ENCODE measurements at regions not wholly inside any gene's neighbourhood (a gene's known extent, or its start where the extent isn't known, plus 50 kb on each side); places are given as distances from the start of the nearest gene placed in this dataset.
"Not testable (repeated sequence)": the region's sequence is repeated elsewhere in the genome, so short reads cannot be mapped to it uniquely, and the experiment has no call there.

GRCh38 chr12:56872366-56872765, 61.8 kb downstream of the SDR9C7 start:
- Mint-ChIP-seq H3K36me3 (ENCODE audit: low read depth) (no peaks in the 10 kb centered on the region), H3K4me3 (no peak overlapping the region), H3K9me3 (peaks cover 1% of the 10 kb centered on the region), H3K27ac (no peak overlapping the region), H3K27me3 (peaks cover 47% of the 10 kb centered on the region), H3K4me1 (ENCODE audit: low read depth) (no peaks in the 10 kb centered on the region)
- DNase-seq, result no peak

DNA sequence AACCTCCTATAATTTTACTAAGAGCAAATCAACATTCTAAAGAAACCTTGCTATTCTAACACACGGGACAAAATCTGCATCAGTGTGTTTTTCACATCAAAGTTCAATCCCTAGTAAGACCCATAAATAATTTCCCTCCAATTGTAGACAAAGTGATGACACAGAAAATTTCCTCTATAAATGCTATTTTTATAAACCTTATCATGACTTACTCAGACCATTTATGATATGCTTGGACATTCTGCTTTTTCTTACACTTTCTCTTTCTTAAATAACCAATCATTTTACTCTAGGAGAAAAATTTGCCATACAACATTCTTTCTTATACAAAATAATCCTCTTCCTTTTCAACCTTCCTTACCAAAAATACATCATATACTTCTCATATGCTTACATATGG, 67.0 kb downstream of the SDR9C7 start:
- Mint-ChIP-seq H3K9me3 (peaks cover 37% of the 10 kb centered on the region), H3K4me1 (ENCODE audit: low read depth) (no peaks in the 10 kb centered on the region), H3K36me3 (ENCODE audit: low read depth) (peaks cover 3% of the 10 kb centered on the region), H3K27me3 (peaks cover 28% of the 10 kb centered on the region), H3K27ac (no peak overlapping the region), H3K4me3 (no peak overlapping the region)
- no peak for DNase-seq

- H3K9me3 Mint-ChIP-seq, result peaks cover 40% of the 10 kb centered on the region
- H3K36me3 Mint-ChIP-seq (ENCODE audit: low read depth), result peaks cover 4% of the 10 kb centered on the region
- no peak overlapping the region for H3K4me3 Mint-ChIP-seq
- no peak for DNase-seq
- peaks cover 31% of the 10 kb centered on the region for H3K27me3 Mint-ChIP-seq
- H3K4me1 Mint-ChIP-seq (ENCODE audit: low read depth), result no peaks in the 10 kb centered on the region
- H3K27ac Mint-ChIP-seq, result no peak overlapping the region
Measured at GRCh38 chr12:56866493-56866892, 67.7 kb downstream of the SDR9C7 start.

DNA sequence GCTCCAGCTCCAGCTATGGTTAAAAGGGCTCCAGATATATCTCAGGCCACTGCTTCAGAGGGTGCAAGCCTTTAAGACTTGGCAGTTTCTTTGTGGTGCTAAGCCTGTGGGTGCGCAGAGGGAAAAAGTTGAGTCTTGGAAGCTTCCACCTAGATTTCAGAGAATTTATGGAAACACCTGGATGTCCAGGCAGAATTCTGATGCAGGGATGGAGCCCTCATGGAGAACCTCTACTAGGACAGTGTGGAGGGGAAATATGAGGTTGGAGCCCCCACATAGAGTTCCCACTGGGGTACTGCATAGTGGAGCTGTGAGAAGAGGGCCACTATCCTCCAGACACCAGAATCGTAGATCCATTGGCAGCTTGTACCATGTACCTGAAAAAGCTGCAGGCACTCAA, 69.9 kb downstream of the SDR9C7 start:
- H3K4me3 Mint-ChIP-seq, result no peak overlapping the region
- H3K9me3 Mint-ChIP-seq, result peaks cover 43% of the 10 kb centered on the region
- H3K36me3 Mint-ChIP-seq (ENCODE audit: low read depth), result peaks cover 6% of the 10 kb centered on the region
- H3K27ac Mint-ChIP-seq, result no peak overlapping the region
- no peaks in the 10 kb centered on the region for H3K4me1 Mint-ChIP-seq (ENCODE audit: low read depth)
- DNase-seq, result no peak
- peaks cover 29% of the 10 kb centered on the region for H3K27me3 Mint-ChIP-seq

GRCh38 chr12:56863789-56864188, 70.4 kb downstream of the SDR9C7 start:
- Mint-ChIP-seq H3K36me3 (ENCODE audit: low read depth) (peaks cover 6% of the 10 kb centered on the region), H3K4me3 (no peak overlapping the region), H3K27ac (no peak overlapping the region), H3K9me3 (peaks cover 43% of the 10 kb centered on the region), H3K27me3 (peaks cover 29% of the 10 kb centered on the region), H3K4me1 (ENCODE audit: low read depth) (no peaks in the 10 kb centered on the region)
- no peak for DNase-seq

DNA sequence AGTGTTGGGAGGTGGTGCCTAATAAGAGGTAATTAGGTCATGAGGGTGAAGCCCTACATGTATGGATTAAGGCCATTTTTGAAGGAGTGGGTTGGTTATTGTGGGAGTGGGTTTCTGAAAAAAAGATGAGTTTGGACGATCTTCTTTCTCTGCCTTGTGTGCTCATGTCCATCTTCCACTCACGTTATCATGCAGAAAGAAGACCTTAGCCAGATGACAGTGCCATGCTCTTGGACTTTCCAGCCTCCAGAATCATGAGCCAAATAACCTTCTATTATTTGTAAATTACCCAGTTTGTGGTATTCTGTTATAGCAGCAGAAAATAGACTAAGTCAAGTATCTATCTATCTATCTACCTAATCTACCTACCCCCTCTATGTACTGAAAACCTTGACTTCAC, 71.9 kb downstream of the SDR9C7 start:
- Mint-ChIP-seq H3K27ac (no peak overlapping the region), H3K27me3 (peaks cover 22% of the 10 kb centered on the region)
- no peak for DNase-seq

DNA sequence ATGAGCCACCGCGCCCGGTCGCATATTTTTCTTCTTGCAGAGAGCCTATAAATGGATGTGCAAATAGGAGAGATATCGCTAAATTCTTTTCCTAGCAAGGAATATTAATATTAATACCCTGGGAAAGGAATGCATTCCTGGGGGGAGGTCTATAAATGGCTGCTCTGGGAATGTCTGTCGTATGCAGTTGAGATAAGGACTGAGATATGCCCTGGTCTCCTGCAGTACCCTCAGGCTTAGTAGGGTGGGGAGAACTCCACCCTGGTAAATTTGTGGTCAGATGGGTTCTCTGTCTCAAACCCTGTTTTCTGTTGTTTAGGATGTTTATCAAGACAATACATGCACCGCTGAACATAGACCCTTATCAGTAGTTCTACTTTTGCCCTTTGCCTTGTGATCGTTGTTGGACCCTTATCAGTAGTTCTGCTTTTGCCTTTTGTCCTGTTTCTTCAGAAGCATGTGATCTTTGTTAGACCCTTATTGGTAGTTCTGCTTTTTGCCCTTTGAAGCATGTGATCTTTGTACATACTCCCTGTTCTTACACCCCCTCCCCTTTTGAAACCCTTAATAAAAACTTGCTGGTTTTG, 80.7 kb downstream of the SDR9C7 start:
- not testable (repeated sequence) for H3K36me3 Mint-ChIP-seq (ENCODE audit: low read depth); H3K4me3 Mint-ChIP-seq; H3K4me1 Mint-ChIP-seq (ENCODE audit: low read depth); DNase-seq; H3K27ac Mint-ChIP-seq
- Mint-ChIP-seq H3K9me3 (peaks cover 11% of the 10 kb centered on the region), H3K27me3 (peaks cover 25% of the 10 kb centered on the region)

More for the DNA sequence above, 71.9 kb downstream of the SDR9C7 start:
- H3K9me3 Mint-ChIP-seq, result peaks cover 40% of the 10 kb centered on the region
- peaks cover 6% of the 10 kb centered on the region for H3K36me3 Mint-ChIP-seq (ENCODE audit: low read depth)
- no peak overlapping the region for H3K4me3 Mint-ChIP-seq
- H3K4me1 Mint-ChIP-seq (ENCODE audit: low read depth), result no peaks in the 10 kb centered on the region

- H3K27me3 Mint-ChIP-seq, result peaks cover 15% of the 10 kb centered on the region
- peaks cover 11% of the 10 kb centered on the region for H3K9me3 Mint-ChIP-seq
Measured at GRCh38 chr12:56851462-56851861, 82.7 kb downstream of the SDR9C7 start.

DNA sequence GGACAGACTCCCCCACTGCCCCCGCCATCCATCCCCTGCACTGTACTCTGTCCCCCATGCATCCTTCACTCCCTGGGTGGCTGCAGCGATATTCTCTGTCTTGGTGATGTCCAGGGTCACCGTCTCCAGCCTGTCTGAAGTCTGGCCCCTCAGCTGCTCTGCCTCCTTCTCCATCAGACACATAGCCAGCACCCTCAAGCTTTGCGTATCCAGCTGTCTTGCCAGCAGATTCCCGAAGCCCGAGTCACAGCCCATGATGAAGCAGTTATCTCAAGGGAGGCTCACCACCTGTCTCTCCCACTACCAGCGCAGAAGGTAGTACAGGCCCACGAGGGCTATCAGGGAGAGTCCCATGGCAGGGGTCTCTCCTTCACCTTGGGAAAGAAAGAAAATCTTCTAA, 77.8 kb downstream of the HSD17B6 start:
- Mint-ChIP-seq H3K4me3 (no peak overlapping the region), H3K9me3 (no peaks in the 10 kb centered on the region), H3K4me1 (ENCODE audit: low read depth) (peaks cover 16% of the 10 kb centered on the region), H3K27ac (no peak overlapping the region), H3K36me3 (ENCODE audit: low read depth) (no peaks in the 10 kb centered on the region), H3K27me3 (no peaks in the 10 kb centered on the region)
- DNase-seq, result no peak

More at GRCh38 chr12:56851462-56851861, 82.7 kb downstream of the SDR9C7 start:
- H3K27ac Mint-ChIP-seq, result no peak overlapping the region
- H3K4me3 Mint-ChIP-seq, result no peak overlapping the region
- H3K36me3 Mint-ChIP-seq (ENCODE audit: low read depth), result no peaks in the 10 kb centered on the region
- DNase-seq, result no peak
- no peaks in the 10 kb centered on the region for H3K4me1 Mint-ChIP-seq (ENCODE audit: low read depth)

GRCh38 chr12:56839915-56840325, 76.8 kb downstream of the HSD17B6 start:
- DNase-seq, result peak; percentile 35
- Mint-ChIP-seq H3K36me3 (ENCODE audit: low read depth) (no peaks in the 10 kb centered on the region), H3K4me1 (ENCODE audit: low read depth) (peaks cover 16% of the 10 kb centered on the region), H3K4me3 (no peak overlapping the region), H3K27me3 (no peaks in the 10 kb centered on the region), H3K9me3 (no peaks in the 10 kb centered on the region), H3K27ac (no peak overlapping the region)

- no peak overlapping the region for H3K27ac Mint-ChIP-seq
- DNase-seq, result no peak
Measured at GRCh38 chr12:56839489-56839848, 76.3 kb downstream of the HSD17B6 start.

DNA sequence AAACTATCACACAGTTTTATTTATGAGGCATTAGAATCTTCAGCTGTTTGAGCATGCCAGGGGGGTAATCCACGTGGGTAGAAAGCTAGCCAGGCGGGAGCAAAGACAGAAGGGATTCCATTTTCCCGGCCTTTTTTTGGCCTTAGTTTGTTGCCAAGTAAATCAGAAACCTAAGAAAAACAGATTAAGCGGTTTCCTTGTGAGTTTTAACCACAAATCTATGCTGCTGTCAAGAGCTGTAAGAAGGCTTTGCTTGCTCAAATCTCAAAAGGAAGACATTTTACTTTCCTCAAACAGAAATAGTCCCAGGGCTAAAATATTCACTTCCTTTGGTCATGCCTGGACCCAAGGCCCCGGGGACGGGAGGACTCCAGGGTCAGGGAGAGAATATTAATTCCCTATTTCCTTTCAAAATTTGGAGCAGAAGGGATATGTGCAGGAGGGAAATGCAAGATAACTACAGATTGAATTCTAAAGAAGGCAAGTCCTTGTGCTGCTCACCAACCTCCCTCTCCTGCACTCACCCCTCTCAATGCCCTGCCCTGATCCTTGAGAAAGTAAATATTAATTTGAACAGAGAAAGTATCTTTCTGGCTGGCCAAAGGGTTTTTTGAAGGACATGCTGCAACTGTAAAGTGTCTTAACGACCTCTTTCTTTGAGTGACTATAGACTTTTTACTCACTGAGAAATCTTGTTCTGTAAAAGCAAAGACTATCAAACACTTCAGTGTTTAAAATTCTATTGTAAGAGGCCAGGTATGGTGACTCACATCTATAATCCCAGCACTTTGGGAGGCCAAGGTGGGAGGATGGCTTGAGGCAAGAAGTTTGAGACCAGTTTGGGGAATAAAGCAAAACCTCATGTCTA, 75.7 kb downstream of the HSD17B6 start:
- no peaks in the 10 kb centered on the region for H3K9me3 Mint-ChIP-seq

More at GRCh38 chr12:56839489-56839848, 76.3 kb downstream of the HSD17B6 start:
- Mint-ChIP-seq H3K4me1 (ENCODE audit: low read depth) (peaks cover 16% of the 10 kb centered on the region), H3K9me3 (no peaks in the 10 kb centered on the region), H3K36me3 (ENCODE audit: low read depth) (no peaks in the 10 kb centered on the region), H3K4me3 (no peak overlapping the region), H3K27me3 (no peaks in the 10 kb centered on the region)

More for the DNA sequence above, 75.7 kb downstream of the HSD17B6 start:
- Mint-ChIP-seq H3K4me1 (ENCODE audit: low read depth) (peaks cover 16% of the 10 kb centered on the region), H3K27me3 (no peaks in the 10 kb centered on the region), H3K36me3 (ENCODE audit: low read depth) (no peaks in the 10 kb centered on the region), H3K4me3 (no peak overlapping the region), H3K27ac (no peak overlapping the region)
- DNase-seq, result no peak
